H1 (cell line): ENCODE measurements at regions not wholly inside any gene's neighbourhood (a gene's known extent, or its start where the extent isn't known, plus 50 kb on each side); places are given as distances from the start of the nearest gene placed in this dataset.

Experiments used
- BCL11A ChIP-seq, 2 experiments: IDR thresholded peaks; one replicate each; pipeline ENCODE4 v1.6.1; 2011; ENCODE audit warnings: low read depth in 2 of 2, low read length in 2 of 2, mild to moderate bottlenecking in 2 of 2
- MAFK ChIP-seq: IDR thresholded peaks from 2 replicates; pipeline ENCODE4 v1.6.1; 2012; ENCODE audit warnings: low read depth, mild to moderate bottlenecking, improper control_type of control experiment, low read length
- SP4 ChIP-seq: IDR thresholded peaks from 2 replicates; pipeline ENCODE4 v1.6.1; 2012; ENCODE audit warnings: low read length, inconsistent platforms

DNA sequence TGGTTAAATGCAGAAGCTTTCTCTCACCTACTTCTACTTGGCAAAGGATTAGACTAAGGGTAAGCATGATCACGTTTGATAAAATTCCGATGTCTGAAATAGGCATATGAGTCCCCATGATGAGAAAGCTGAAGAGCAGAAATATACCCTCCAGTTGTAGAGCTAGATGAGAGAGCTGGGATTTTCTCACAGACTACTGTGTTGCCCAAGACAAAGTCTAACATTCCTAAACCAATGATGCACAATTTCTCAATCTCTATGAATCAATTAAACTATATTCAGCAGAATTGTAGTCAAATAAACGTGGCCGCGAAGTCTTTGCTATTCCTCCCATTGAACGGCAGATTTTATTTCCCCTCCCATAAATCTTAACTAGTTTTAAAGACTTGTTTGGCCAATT lies 699.2 kb downstream of the KCNT2 start (continued):
- no peak for TF ChIP-seq MAFK
- no peak for TF ChIP-seq SP4
- TF ChIP-seq BCL11A (IDR thresholded peaks at IDR 0.05; ENCODE audit: low read depth in 2 of 2, low read length in 2 of 2): no peak
